ENCODE measurements at regions not wholly inside any gene's neighbourhood (a gene's known extent, or its start where the extent isn't known, plus 50 kb on each side); places are given as distances from the start of the nearest gene placed in this dataset.
"Not testable (repeated sequence)": the region's sequence is repeated elsewhere in the genome, so short reads cannot be mapped to it uniquely, and the experiment has no call there.

GRCh38 chr20:4465855-4466545 is 216.9 kb upstream of the ADRA1D start:
- DNase-seq: no peak

- DNase-seq: no peak
Observed at GRCh38 chr20:4465212-4465611, 216.1 kb upstream of the ADRA1D start.

GRCh38 chr20:4462801-4463200 is 213.7 kb upstream of the ADRA1D start:
- DNase-seq: not testable (repeated sequence)

- DNase-seq: no peak
Observed at GRCh38 chr20:4459081-4459480, 210.0 kb upstream of the ADRA1D start.

- DNase-seq: no peak
Observed at GRCh38 chr20:4457566-4458543, 208.8 kb upstream of the ADRA1D start.

- no peak for DNase-seq
Observed at GRCh38 chr20:4455996-4456395, 206.9 kb upstream of the ADRA1D start.

GRCh38 chr20:4455301-4455701 is 206.2 kb upstream of the ADRA1D start:
- no peak for DNase-seq

- no peak for DNase-seq
Observed at GRCh38 chr20:4454111-4454510, 205.0 kb upstream of the ADRA1D start.

- no peak for DNase-seq
Observed at GRCh38 chr20:4453359-4453758, 204.3 kb upstream of the ADRA1D start.

GRCh38 chr20:4451487-4452081 is 202.5 kb upstream of the ADRA1D start:
- no peak for DNase-seq

- peak; percentile 48 for DNase-seq
Observed at GRCh38 chr20:4449957-4450715, 201.0 kb upstream of the ADRA1D start.

GRCh38 chr20:4445784-4446183 is 196.7 kb upstream of the ADRA1D start:
- no peak for DNase-seq

- no peak for DNase-seq
Observed at GRCh38 chr20:4445331-4445730, 196.2 kb upstream of the ADRA1D start.

GRCh38 chr20:4444404-4444803 is 195.3 kb upstream of the ADRA1D start:
- DNase-seq: peak; percentile 89

- DNase-seq: no peak
Observed at GRCh38 chr20:4443016-4443415, 193.9 kb upstream of the ADRA1D start.

- no peak for DNase-seq
Observed at GRCh38 chr20:4441871-4442270, 192.8 kb upstream of the ADRA1D start.

GRCh38 chr20:4441191-4441590 is 192.1 kb upstream of the ADRA1D start:
- peak; percentile 58 for DNase-seq

- no peak for DNase-seq
Observed at GRCh38 chr20:4439461-4439860, 190.4 kb upstream of the ADRA1D start.

GRCh38 chr20:4437131-4437530 is 188.0 kb upstream of the ADRA1D start:
- no peak for DNase-seq

GRCh38 chr20:4435671-4436455 is 186.8 kb upstream of the ADRA1D start:
- DNase-seq: no peak

- peak; percentile 78 for DNase-seq
Observed at GRCh38 chr20:4435225-4435624, 186.1 kb upstream of the ADRA1D start.

GRCh38 chr20:4434681-4435080 is 185.6 kb upstream of the ADRA1D start:
- peak; percentile 42 for DNase-seq

All from fibroblast of skin of back (primary cell).